Fibroblast of pulmonary artery (primary cell): ENCODE measurements at regions not wholly inside any gene's neighbourhood (a gene's known extent, or its start where the extent isn't known, plus 50 kb on each side); places are given as distances from the start of the nearest gene placed in this dataset.

ENCODE experiments used
- DNase-seq: peaks from one replicate; pipeline ENCODE4 v3.0.0-alpha.2; 2010; ENCODE audit warnings: low read depth
- H3K4me3 ChIP-seq: replicated peaks from 2 replicates; pipeline ENCODE4 v1.5.1; 2011; ENCODE audit warnings: low read depth, mild to moderate bottlenecking, control low read depth, low read length, moderate library complexity
- TF ChIP-seq, protein P1 (sequence below): IDR thresholded peaks from 2 replicates; pipeline ENCODE4 v1.5.1; 2011; ENCODE audit warnings: mild to moderate bottlenecking, control low read depth, low read length, inconsistent platforms; ENCODE audit errors: missing control alignments

DNA sequence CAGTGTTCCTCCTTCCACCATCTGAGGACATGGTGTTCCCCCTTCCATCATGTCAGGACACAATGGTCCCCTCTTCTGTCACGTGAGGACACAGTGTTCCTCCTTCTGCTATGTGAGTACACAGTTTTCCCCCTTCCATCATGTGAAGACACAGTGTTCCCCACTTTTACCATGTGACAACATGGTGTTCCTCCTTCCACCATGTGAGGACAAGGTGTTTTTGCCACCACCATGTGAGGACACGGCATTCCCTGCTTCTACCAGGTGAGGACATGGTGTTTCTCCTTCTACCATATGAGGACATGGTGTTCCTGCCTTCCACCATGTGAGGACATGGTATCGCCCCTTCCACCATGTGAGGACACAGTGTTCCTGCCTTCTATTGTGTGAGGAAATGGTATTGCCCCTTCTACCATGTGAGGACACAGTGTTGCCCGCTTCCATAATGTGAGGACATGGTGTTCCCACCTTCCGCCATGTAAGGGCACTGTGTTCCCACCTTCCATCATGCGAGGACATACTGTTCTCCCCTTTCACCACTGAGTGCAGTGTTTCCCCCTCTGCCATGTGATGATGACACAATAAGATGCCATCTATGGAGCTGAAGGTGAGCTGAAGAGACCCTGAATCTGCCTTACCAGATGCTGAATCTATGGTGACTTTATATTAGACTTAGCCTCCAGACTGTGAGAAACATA is 132.3 kb downstream of the FCRL5 start:
- no peak for DNase-seq
- TF ChIP-seq, protein P1, sequence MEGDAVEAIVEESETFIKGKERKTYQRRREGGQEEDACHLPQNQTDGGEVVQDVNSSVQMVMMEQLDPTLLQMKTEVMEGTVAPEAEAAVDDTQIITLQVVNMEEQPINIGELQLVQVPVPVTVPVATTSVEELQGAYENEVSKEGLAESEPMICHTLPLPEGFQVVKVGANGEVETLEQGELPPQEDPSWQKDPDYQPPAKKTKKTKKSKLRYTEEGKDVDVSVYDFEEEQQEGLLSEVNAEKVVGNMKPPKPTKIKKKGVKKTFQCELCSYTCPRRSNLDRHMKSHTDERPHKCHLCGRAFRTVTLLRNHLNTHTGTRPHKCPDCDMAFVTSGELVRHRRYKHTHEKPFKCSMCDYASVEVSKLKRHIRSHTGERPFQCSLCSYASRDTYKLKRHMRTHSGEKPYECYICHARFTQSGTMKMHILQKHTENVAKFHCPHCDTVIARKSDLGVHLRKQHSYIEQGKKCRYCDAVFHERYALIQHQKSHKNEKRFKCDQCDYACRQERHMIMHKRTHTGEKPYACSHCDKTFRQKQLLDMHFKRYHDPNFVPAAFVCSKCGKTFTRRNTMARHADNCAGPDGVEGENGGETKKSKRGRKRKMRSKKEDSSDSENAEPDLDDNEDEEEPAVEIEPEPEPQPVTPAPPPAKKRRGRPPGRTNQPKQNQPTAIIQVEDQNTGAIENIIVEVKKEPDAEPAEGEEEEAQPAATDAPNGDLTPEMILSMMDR: no peak
- no peak overlapping the region for H3K4me3 ChIP-seq

DNA sequence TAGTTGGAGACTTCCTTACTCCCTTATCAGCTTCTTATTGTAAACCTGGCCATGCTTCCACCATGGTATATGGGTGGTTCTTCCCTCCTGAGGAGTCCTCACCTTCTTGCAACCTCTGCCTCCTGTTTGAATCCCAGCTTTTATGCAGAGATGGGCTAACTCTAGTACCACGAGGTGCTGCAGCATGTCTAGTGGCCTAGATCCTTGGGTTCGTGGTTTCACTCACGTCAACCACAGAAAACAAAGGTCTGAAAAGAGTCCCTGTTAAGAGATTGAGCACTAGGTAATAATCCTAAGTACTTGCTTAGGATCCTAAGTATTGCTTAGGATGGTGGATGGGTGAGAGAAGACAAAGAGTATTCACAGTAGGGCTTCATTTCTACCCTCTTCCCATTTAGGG is 133.7 kb downstream of the FCRL5 start:
- H3K4me3 ChIP-seq: no peak overlapping the region
- TF ChIP-seq, protein P1: no peak
- DNase-seq: no peak

DNA sequence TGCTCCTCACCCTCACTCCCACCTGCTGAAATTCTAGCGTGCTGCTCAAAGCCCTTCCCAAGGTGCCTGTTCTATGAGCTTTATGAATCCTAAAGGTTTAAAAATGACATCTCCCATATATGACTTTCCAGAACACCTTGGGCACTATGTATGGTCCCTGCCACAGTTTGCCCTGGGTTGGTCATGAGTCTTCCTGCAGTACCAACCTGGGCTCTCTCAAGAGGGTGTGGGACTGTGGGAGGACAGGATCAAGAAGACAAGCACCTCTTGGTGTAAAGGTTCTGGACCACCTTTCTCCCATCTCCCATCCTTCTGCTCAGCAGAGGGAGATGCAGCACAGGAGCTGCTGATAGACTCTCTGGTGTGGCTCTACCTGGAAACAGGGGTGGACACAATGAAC is 134.1 kb downstream of the FCRL5 start:
- DNase-seq: no peak
- H3K4me3 ChIP-seq: no peak overlapping the region
- TF ChIP-seq, protein P1: no peak

DNA sequence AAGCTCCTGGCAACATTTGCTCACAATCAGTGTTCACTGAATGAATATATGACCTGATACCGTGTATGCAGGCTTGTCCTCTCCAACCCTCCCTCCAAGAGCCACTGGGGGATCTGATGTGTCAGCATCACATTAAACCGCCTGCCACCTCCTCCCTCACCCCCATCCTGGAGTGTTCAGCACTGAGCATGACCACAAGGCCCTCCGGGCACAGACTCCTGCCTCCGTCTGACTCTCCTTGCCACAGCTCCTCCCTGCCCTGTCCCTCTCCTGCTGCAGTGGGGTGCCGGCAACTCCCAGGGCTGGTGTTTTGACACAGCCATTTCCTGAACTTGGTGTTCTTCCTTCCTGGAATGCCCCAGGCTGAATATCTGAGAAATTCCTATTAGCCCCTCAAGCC is 136.7 kb downstream of the FCRL5 start:
- DNase-seq: no peak
- TF ChIP-seq, protein P1: no peak
- no peak overlapping the region for H3K4me3 ChIP-seq

DNA sequence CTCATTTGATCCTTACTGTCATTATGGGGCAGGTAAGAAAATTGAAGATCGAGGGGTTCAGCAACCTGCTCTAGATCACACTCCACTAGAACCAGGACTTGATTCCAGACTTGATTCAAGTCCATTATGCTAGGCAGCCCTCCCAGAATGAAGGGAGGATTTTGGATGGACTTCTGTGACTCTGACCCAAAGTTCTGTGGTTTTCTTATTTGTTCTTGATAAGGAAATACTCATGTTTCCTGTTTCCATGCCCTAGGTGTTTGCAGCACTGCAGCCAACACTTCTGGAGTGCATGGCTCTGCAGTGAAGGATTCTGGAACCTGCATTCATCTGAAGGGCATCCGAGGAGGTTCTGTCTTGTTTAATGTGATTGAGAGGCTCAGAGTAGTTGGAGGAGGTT is 140.0 kb downstream of the FCRL5 start:
- no peak overlapping the region for H3K4me3 ChIP-seq
- TF ChIP-seq, protein P1: no peak
- DNase-seq: no peak

DNA sequence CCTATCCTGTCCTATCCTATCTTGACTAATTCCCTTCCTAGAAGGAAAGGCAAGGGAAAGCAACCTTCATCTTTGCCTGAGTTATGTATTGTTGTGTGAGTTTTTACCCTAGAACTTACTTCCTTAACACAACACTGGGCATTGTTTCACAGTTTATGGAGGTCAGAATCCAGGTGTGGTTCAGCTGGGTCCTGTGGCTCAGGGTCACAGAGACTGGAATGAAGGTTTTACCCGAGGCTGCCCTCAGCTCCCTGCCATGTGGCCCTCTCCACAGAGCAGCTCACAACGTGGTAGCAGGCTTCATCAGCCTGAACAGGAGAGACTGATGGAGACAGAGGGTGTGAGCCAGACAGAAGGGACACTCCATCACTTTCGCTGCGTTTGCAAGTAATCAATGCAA is 140.5 kb downstream of the FCRL5 start:
- DNase-seq: no peak
- TF ChIP-seq, protein P1: no peak
- H3K4me3 ChIP-seq: no peak overlapping the region

DNA sequence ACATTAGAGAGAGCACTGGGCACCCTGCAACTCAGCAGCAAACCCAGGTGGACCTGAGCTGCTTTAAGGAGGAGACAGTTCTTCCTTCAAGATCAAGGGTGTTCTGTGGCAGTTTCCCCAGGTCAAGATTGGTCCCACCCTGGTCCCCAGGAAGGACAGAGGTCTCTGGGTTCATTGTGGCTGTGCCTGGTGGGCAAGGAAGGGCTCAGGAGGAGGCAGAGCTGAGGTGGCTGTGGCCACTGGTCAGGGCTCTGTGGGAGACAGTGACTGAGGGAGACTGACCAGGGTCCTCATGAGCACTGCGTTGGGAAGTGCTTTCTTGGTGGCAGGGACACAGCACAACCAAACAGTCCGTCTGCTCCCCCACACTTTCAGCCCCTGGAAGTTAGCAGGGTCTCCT is 141.3 kb downstream of the FCRL5 start:
- no peak for DNase-seq
- TF ChIP-seq, protein P1: no peak
- no peak overlapping the region for H3K4me3 ChIP-seq
